ENCODE measurements at regions not wholly inside any gene's neighbourhood (a gene's known extent, or its start where the extent isn't known, plus 50 kb on each side); places are given as distances from the start of the nearest gene placed in this dataset.
"Not testable (repeated sequence)": the region's sequence is repeated elsewhere in the genome, so short reads cannot be mapped to it uniquely, and the experiment has no call there.

DNA sequence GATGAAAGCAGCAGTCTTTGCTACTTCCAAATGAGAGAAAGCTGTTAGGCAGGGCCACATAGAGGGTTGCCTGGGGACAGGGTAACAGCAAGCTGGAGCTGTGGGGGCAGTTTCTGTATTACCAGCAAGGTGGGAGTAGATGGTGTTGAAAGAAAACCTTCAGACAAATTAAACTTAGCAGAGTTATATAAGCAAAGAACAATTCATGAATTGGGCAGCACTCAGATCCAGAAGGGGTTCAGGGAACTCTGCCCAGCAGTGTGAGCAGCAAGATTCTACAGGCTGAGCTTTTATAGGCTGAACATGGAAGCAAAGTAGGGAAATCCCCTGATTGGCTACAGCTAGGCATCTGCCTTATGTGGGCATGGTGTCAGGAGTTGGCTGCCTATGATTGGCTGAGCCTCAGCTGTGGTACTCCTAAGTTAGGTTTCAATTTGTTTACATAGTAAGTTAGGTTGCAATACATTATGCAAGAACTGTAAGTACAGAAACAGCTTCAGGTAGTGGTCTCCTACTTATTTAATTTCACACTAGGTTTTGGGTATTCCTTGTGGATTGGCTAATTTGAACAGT is 64.1 kb upstream of the TMPRSS2 start:
- no peak overlapping the region for H3K4me3 ChIP-seq
- no peaks in the 10 kb centered on the region for H3K4me1 ChIP-seq
- H3K27ac ChIP-seq: no peak overlapping the region
- H3K9me3 ChIP-seq: no peaks in the 10 kb centered on the region
- no peaks in the 10 kb centered on the region for H3K36me3 ChIP-seq
- TF ChIP-seq POLR2A (IDR thresholded peaks at IDR 0.05) (no peak), POLR2AphosphoS5 (IDR thresholded peaks at IDR 0.05; ENCODE audit: insufficient read depth in 1 of 2, low read depth in 1 of 2) (no peak)
- TF ChIP-seq, protein P1, sequence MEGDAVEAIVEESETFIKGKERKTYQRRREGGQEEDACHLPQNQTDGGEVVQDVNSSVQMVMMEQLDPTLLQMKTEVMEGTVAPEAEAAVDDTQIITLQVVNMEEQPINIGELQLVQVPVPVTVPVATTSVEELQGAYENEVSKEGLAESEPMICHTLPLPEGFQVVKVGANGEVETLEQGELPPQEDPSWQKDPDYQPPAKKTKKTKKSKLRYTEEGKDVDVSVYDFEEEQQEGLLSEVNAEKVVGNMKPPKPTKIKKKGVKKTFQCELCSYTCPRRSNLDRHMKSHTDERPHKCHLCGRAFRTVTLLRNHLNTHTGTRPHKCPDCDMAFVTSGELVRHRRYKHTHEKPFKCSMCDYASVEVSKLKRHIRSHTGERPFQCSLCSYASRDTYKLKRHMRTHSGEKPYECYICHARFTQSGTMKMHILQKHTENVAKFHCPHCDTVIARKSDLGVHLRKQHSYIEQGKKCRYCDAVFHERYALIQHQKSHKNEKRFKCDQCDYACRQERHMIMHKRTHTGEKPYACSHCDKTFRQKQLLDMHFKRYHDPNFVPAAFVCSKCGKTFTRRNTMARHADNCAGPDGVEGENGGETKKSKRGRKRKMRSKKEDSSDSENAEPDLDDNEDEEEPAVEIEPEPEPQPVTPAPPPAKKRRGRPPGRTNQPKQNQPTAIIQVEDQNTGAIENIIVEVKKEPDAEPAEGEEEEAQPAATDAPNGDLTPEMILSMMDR (IDR thresholded peaks at IDR 0.05): no peak
- intact Hi-C loops (cut with DNase I): no loop called here
- H3K27me3 ChIP-seq: no peaks in the 10 kb centered on the region
- peak in 1 of 2 donors; percentile 20 for DNase-seq (ENCODE audit: extremely low spot score in 2 of 2)

DNA sequence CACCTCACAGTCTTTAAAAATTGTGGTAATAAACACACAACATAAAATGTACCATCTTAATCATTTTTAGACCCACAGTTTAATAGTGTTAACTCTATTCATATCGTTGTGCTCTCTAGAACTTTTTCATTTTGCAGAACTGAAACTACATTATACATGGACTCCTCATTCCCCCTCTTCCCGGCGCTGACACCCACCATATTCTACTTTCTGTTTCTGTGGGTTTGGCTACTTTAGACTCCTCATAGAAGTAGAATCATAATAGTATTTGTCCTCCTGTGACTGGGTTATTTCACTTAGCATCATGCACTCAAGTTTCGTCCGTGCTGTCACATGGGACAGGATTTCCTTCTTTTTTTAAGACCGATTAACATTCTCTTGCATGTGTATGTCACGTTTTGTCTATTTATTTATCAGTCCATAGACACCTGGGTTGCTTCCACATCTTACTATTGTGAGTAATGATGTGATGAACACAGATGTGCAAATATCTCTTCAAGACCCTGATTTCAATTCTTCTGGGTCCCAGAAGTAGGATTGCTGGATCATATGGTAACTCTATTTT is 62.9 kb upstream of the TMPRSS2 start:
- intact Hi-C loops (cut with DNase I): no loop called here
- no peak for DNase-seq (ENCODE audit: extremely low spot score in 2 of 2)
- Histone ChIP-seq H3K36me3 (no peaks in the 10 kb centered on the region), H3K27me3 (no peaks in the 10 kb centered on the region), H3K27ac (no peak overlapping the region), H3K4me3 (no peak overlapping the region), H3K4me1 (no peaks in the 10 kb centered on the region), H3K9me3 (no peaks in the 10 kb centered on the region)
- TF ChIP-seq, protein P1 (IDR thresholded peaks at IDR 0.05): no peak
- TF ChIP-seq POLR2AphosphoS5 (IDR thresholded peaks at IDR 0.05; ENCODE audit: insufficient read depth in 1 of 2, low read depth in 1 of 2) (no peak), POLR2A (IDR thresholded peaks at IDR 0.05) (no peak)

DNA sequence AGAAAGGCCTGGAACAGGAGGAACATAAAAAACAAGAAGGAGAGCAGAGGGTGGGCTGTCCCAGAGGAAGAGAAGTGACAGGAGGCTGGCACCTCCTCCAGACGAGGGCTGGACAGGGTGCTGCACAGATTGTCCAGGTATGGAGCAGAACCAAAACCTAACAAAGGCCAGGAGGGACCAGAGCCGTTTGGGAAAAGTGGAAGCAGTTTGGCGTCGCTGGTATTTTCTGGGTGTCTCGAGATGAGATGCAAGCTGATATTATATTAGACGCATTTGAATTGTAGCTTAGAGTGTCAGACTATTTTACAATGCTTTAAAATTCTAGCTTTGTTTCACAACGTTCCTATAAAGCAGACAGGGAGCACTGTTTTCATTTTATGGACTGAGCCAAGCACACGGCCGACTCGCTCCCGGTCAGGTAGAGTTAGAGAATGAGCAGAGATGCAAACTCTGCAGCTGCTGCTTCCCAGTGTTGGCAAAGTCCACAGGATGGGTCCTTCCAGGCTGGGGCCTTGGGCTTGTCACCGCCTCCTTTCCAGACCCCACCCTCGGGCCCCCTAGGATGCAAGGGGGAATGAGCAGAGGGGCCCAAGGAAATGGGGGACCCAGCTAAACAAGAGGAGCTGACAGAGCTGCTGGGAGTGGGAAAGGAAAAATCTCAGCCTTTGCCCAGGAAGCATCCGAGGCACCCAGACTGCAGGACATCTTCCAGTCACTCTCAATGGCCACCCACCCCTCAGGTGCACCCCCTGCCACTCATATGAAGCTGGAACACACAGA is 60.8 kb upstream of the TMPRSS2 start:
- Histone ChIP-seq H3K27me3 (no peaks in the 10 kb centered on the region), H3K4me1 (no peaks in the 10 kb centered on the region), H3K36me3 (no peaks in the 10 kb centered on the region), H3K27ac (no peak overlapping the region), H3K9me3 (no peaks in the 10 kb centered on the region), H3K4me3 (no peak overlapping the region)
- DNase-seq (ENCODE audit: extremely low spot score in 2 of 2): peak in 1 of 2 donors; percentile 77
- intact Hi-C loops (cut with DNase I): no loop called here
- TF ChIP-seq POLR2A (IDR thresholded peaks at IDR 0.05) (no peak), POLR2AphosphoS5 (IDR thresholded peaks at IDR 0.05; ENCODE audit: insufficient read depth in 1 of 2, low read depth in 1 of 2) (no peak)
- TF ChIP-seq, protein P1 (IDR thresholded peaks at IDR 0.05): no peak

DNA sequence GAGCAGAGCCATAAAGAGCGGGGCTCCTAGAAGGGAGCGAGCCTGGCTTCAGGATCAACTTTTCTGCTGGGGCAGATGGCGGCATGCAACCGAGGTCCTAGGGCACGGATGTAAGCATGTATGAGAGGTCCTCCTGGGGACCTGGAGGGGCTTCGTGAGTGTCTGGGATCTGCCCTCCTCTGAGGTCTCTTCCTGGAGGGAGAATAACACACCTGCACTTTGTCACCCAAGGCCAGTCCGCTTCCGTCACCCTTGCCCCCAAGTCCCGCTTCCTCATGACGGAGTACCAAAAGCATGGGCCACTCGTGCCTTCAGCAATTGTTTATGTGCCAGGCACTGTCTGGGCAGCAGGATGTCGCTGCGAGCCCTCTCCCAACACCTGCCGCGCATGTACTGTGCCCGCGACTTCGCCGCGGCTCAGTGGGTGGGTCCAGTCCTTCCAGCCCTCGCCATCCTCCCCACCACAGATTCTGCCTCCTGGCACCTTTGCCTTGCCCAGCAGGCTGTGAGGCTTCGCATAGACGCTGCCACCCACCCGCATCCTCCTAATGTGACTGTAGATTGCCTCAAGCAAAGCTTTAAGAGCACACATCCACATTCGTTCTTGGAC is 60.0 kb upstream of the TMPRSS2 start:
- intact Hi-C loops (cut with DNase I): no loop called here
- no peaks in the 10 kb centered on the region for H3K4me1 ChIP-seq
- no peaks in the 10 kb centered on the region for H3K9me3 ChIP-seq
- peak in 1 of 2 donors; percentile 64 for DNase-seq (ENCODE audit: extremely low spot score in 2 of 2)
- H3K4me3 ChIP-seq: no peak overlapping the region
- no peaks in the 10 kb centered on the region for H3K36me3 ChIP-seq
- H3K27me3 ChIP-seq: no peaks in the 10 kb centered on the region
- no peak overlapping the region for H3K27ac ChIP-seq
- TF ChIP-seq POLR2A (IDR thresholded peaks at IDR 0.05) (no peak), POLR2AphosphoS5 (IDR thresholded peaks at IDR 0.05; ENCODE audit: insufficient read depth in 1 of 2, low read depth in 1 of 2) (no peak)
- TF ChIP-seq, protein P1 (IDR thresholded peaks at IDR 0.05): no peak

DNA sequence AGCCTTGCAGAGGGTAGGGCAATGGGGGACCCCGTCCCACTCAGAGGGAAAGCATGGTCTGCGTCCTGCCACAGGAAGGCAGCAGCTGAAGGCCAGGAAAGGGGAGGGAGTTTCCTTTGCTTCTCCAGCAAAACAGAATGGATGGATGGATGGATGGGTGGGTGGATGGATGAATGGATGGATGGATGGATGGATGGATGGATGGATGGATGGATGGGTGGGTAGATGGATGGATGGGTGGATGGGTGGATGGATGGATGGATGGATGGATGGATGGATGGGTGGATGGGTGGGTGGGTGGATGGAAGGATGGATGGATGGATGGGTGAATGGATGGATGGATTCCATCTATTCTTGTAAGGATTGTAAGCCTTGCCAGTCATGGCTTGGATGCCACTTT is 59.3 kb upstream of the TMPRSS2 start:
- intact Hi-C loops (cut with DNase I); DNase-seq (ENCODE audit: extremely low spot score in 2 of 2); H3K4me1 ChIP-seq; H3K27me3 ChIP-seq; H3K36me3 ChIP-seq; H3K4me3 ChIP-seq; H3K27ac ChIP-seq; H3K9me3 ChIP-seq: not testable (repeated sequence)

Measured in vagina (tissue), 2 donors.